Mucosa of descending colon (tissue), 3 donors: ENCODE measurements at regions not wholly inside any gene's neighbourhood (a gene's known extent, or its start where the extent isn't known, plus 50 kb on each side); places are given as distances from the start of the nearest gene placed in this dataset.

Experiments
- ATAC-seq: fragments of 200-7000 bp; cut with Tn5 transposase; one replicate; pipeline ENCODE4 v1.9.1; 2020; ENCODE audit warnings: mild to moderate bottlenecking, moderate library complexity
- DNase-seq, 3 donors: peaks; one replicate each; pipeline ENCODE4 v3.0.0-alpha.2; 2020
- H3K36me3 ChIP-seq: fragments of 200-600 bp; one replicate; pipeline ENCODE4 v1.8.0; 2021; ENCODE audit warnings: low read depth, mild to moderate bottlenecking
- H3K4me1 ChIP-seq: fragments of 200-600 bp; one replicate; pipeline ENCODE4 v1.8.0; 2021; ENCODE audit warnings: low read depth, mild to moderate bottlenecking
- H3K4me3 ChIP-seq: fragments of 200-600 bp; one replicate; pipeline ENCODE4 v1.8.0; 2021; ENCODE audit warnings: mild to moderate bottlenecking
- H3K9me3 ChIP-seq: fragments of 200-600 bp; one replicate; pipeline ENCODE4 v1.8.0; 2021; ENCODE audit warnings: mild to moderate bottlenecking
- CTCF ChIP-seq: fragments of 200-600 bp; IDR thresholded peaks from one replicate; pipeline ENCODE4 v1.8.0; 2022; ENCODE audit warnings: antibody characterized with exemption, mild to moderate bottlenecking
- intact Hi-C, 2 donors: fragments of 100-400 bp; cut with DNase I in 1 of 2; cut with micrococcal nuclease in 1 of 2; formaldehyde crosslinking; loops; one replicate each; pipeline versions ENCODE4 v1.11.0 to v1.11.1; 2022; cut with DNase I, micrococcal nuclease
- donor health status: DM: no; HTN: no; CAD: no; lungs with moderate emphysema.
- donor health status: DM: no; HTN: no; CAD: no.
- donor health status: DM: no; HTN: yes; CAD: no.

- Histone ChIP-seq H3K36me3 (no peaks in the 10 kb centered on the region), H3K9me3 (no peaks in the 10 kb centered on the region), H3K4me3 (no peak overlapping the region), H3K4me1 (no peaks in the 10 kb centered on the region)
- intact Hi-C loops, result no loop called here
- no peak for TF ChIP-seq CTCF
- DNase-seq (no peak), ATAC-seq (no peak)
Observed at GRCh38 chr3:74410276-74410941, 204.1 kb downstream of the CNTN3 start.

- peak; percentile 13 for ATAC-seq
- no peak overlapping the region for H3K4me3 ChIP-seq
- H3K4me1 ChIP-seq, result no peaks in the 10 kb centered on the region
- no peak for TF ChIP-seq CTCF
- no peak for DNase-seq
- H3K9me3 ChIP-seq, result no peaks in the 10 kb centered on the region
- intact Hi-C loops, result no loop called here
- no peaks in the 10 kb centered on the region for H3K36me3 ChIP-seq
Observed at GRCh38 chr3:74409066-74409465, 205.4 kb downstream of the CNTN3 start.

- Histone ChIP-seq H3K4me1 (no peaks in the 10 kb centered on the region), H3K9me3 (no peaks in the 10 kb centered on the region), H3K4me3 (no peak overlapping the region), H3K36me3 (no peaks in the 10 kb centered on the region)
- DNase-seq (no peak), ATAC-seq (no peak)
- no peak for TF ChIP-seq CTCF
- intact Hi-C loops, result no loop called here
Observed at GRCh38 chr3:74403307-74403706, 211.2 kb downstream of the CNTN3 start.

- ATAC-seq (no peak), DNase-seq (no peak)
- Histone ChIP-seq H3K4me3 (no peak overlapping the region), H3K4me1 (no peaks in the 10 kb centered on the region), H3K9me3 (no peaks in the 10 kb centered on the region), H3K36me3 (no peaks in the 10 kb centered on the region)
- no peak for TF ChIP-seq CTCF
- intact Hi-C loops, result no loop called here
Observed at GRCh38 chr3:74402821-74403220, 211.6 kb downstream of the CNTN3 start.

- Histone ChIP-seq H3K36me3 (no peaks in the 10 kb centered on the region), H3K9me3 (peaks cover 11% of the 10 kb centered on the region), H3K4me1 (no peaks in the 10 kb centered on the region), H3K4me3 (no peak overlapping the region)
- intact Hi-C loops, result no loop called here
- DNase-seq (no peak), ATAC-seq (no peak)
- no peak for TF ChIP-seq CTCF
Observed at GRCh38 chr3:74393426-74393825, 221.0 kb downstream of the CNTN3 start.
